ENCODE measurements at regions not wholly inside any gene's neighbourhood (a gene's known extent, or its start where the extent isn't known, plus 50 kb on each side); places are given as distances from the start of the nearest gene placed in this dataset.

DNA sequence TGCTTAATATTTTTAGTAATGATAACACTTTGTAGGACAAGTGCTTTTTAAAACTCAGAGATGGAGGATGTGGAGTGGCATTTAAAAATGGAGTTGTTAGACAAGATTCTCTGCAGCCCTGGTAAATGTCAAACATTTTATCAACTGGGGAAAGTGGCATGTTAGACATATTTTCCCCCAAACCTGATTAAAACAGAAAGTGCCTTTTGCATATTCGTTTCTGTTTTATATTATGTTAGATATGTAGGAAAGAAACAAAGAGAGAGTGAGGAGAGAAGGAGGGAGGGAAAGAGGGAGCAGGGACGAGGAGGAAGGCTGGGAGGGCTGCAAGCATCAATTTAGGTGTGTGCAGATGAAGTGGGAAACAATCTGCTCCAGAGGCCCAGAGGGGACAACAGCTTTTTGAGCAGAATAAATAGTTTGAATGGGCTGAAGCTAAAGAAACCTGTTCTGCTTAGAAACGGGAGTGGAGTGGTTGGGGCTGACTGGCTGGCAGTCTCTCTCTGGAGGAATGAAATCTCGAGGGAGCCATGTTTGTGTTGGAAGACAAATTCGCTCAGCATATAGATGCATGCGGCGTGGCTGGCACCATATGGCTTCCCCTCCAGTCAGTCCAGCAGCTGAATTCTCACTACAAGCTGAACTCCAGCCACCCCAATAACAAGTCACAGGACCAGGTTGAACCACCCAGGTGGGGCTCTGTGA lies 502.2 kb downstream of the AJAP1 start:
- DNase-seq = no peak
- Histone ChIP-seq H3K36me3 (ENCODE audit: control insufficient read depth in 4 of 4, insufficient read depth in 4 of 4, low read length in 3 of 4) (no peaks in the 10 kb centered on the region), H3K9me3 (ENCODE audit: control extremely low read depth in 1 of 5, control insufficient read depth in 4 of 5, insufficient read depth in 2 of 5, low read depth in 1 of 5, low read length in 4 of 5) (peaks cover 0 to 4% (median 0%) of the 10 kb centered on the region in 5 experiments), H3K4me3 (ENCODE audit: control insufficient read depth in 1 of 7, extremely low read depth in 1 of 7, insufficient read depth in 4 of 7, low read depth in 2 of 7, low read length in 6 of 7) (no peak overlapping the region), H3K27me3 (replicated peaks in 2 of 5; ENCODE audit: control insufficient read depth in 4 of 5, insufficient read depth in 5 of 5, low read length in 4 of 5) (peaks cover 0 to 3% (median 0%) of the 10 kb centered on the region in 5 experiments), H3K4me1 (ENCODE audit: control extremely low read depth in 1 of 4, control insufficient read depth in 4 of 4, insufficient read depth in 4 of 4, low read length in 3 of 4) (no peaks in the 10 kb centered on the region), H3K27ac (ENCODE audit: insufficient read depth in 1 of 2, low read depth in 1 of 2, low read length in 2 of 2, poor library complexity in 1 of 2, severe bottlenecking in 2 of 2) (no peak overlapping the region)
- ChIA-PET CTCF (no interaction called here), POLR2A (no interaction called here)
- WGBS (ENCODE audit: insufficient coverage) = 72% methylated on average over 5 of the region's 7 CpGs

DNA sequence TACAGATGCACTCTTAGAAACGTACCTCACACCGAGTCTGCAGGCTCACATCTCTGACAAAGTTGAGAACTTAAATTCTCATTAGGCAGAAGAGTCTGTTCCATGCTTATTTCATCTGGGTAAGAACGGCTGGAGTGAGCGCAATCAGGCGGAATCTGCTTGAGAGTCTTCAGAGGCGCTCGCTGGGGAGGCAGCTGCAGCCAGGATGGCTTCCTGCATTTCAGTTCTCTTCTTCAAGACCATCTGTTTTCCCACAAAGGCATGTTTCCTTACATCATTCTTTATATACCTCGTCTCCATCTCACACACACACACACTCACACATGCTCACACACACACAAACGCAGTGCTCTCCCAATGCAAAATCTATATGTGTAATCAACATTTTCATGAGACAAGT lies 497.1 kb downstream of the AJAP1 start:
- Histone ChIP-seq H3K27ac (ENCODE audit: insufficient read depth in 1 of 2, low read depth in 1 of 2, low read length in 2 of 2, poor library complexity in 1 of 2, severe bottlenecking in 2 of 2) (no peak overlapping the region), H3K4me1 (ENCODE audit: control extremely low read depth in 1 of 4, control insufficient read depth in 4 of 4, insufficient read depth in 4 of 4, low read length in 3 of 4) (no peaks in the 10 kb centered on the region), H3K36me3 (ENCODE audit: control insufficient read depth in 4 of 4, insufficient read depth in 4 of 4, low read length in 3 of 4) (no peaks in the 10 kb centered on the region), H3K9me3 (ENCODE audit: control extremely low read depth in 1 of 5, control insufficient read depth in 4 of 5, insufficient read depth in 2 of 5, low read depth in 1 of 5, low read length in 4 of 5) (peaks cover 0 to 4% (median 0%) of the 10 kb centered on the region in 5 experiments), H3K4me3 (ENCODE audit: control insufficient read depth in 1 of 7, extremely low read depth in 1 of 7, insufficient read depth in 4 of 7, low read depth in 2 of 7, low read length in 6 of 7) (no peak overlapping the region), H3K27me3 (replicated peaks in 2 of 5; ENCODE audit: control insufficient read depth in 4 of 5, insufficient read depth in 5 of 5, low read length in 4 of 5) (peaks cover 0 to 3% (median 0%) of the 10 kb centered on the region in 5 experiments)
- POLR2A ChIA-PET = no interaction called here
- WGBS (ENCODE audit: insufficient coverage) = 96% methylated on average over 5 of the region's 9 CpGs
- no peak for DNase-seq
- CTCF ChIA-PET = no interaction called here

DNA sequence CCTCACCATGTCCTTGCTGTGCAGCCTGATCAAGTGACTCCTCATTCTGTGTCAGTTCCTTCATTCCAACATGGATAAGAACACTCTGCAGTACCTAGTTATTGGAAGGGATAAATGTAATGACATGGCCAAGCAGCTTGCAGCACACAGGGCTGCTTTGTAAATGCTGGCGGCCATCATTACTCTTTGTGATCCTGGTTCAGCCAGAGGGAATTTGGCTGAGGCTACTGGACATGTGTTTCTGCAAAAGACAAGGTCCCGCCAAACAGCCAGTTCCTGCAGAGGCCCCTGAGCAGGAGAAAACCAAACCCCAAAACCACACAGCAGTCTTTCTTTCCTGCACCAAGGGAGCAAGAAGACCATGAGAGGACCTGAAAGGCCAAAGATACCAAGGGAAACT lies 495.8 kb downstream of the AJAP1 start:
- Histone ChIP-seq H3K36me3 (ENCODE audit: control insufficient read depth in 4 of 4, insufficient read depth in 4 of 4, low read length in 3 of 4) (no peaks in the 10 kb centered on the region), H3K4me1 (ENCODE audit: control extremely low read depth in 1 of 4, control insufficient read depth in 4 of 4, insufficient read depth in 4 of 4, low read length in 3 of 4) (no peaks in the 10 kb centered on the region), H3K4me3 (ENCODE audit: control insufficient read depth in 1 of 7, extremely low read depth in 1 of 7, insufficient read depth in 4 of 7, low read depth in 2 of 7, low read length in 6 of 7) (no peak overlapping the region), H3K27ac (ENCODE audit: insufficient read depth in 1 of 2, low read depth in 1 of 2, low read length in 2 of 2, poor library complexity in 1 of 2, severe bottlenecking in 2 of 2) (no peak overlapping the region), H3K27me3 (replicated peaks in 2 of 5; ENCODE audit: control insufficient read depth in 4 of 5, insufficient read depth in 5 of 5, low read length in 4 of 5) (no peaks in the 10 kb centered on the region), H3K9me3 (ENCODE audit: control extremely low read depth in 1 of 5, control insufficient read depth in 4 of 5, insufficient read depth in 2 of 5, low read depth in 1 of 5, low read length in 4 of 5) (no peaks in the 10 kb centered on the region)
- DNase-seq = no peak
- 80% methylated on average over 1 of the region's 2 CpGs for WGBS (ENCODE audit: insufficient coverage)
- CTCF ChIA-PET = no interaction called here
- POLR2A ChIA-PET = no interaction called here

DNA sequence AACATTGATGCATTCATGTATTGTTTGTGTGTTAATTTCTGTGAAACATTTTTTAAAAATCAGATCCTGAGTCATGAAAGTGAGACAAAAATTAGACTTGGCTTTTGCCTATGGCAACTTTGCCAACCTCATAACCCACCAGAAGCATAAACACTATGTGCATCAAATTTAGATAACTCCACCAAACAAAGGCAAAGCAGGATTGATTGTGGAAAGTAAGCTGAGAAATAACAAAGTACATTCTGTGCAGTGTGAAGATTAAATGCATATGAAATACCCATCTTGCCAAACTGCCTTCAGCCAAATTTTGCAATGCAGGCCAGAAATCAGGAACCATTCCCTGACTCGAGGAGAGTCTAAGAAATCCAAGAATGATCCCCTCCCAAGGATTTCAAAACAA lies 493.4 kb downstream of the AJAP1 start:
- DNase-seq = no peak
- WGBS (ENCODE audit: insufficient coverage) = 91% methylated on average over 1 of the region's 1 CpG
- POLR2A ChIA-PET = no interaction called here
- Histone ChIP-seq H3K27ac (ENCODE audit: insufficient read depth in 1 of 2, low read depth in 1 of 2, low read length in 2 of 2, poor library complexity in 1 of 2, severe bottlenecking in 2 of 2) (no peak overlapping the region), H3K36me3 (ENCODE audit: control insufficient read depth in 4 of 4, insufficient read depth in 4 of 4, low read length in 3 of 4) (no peaks in the 10 kb centered on the region), H3K4me3 (ENCODE audit: control insufficient read depth in 1 of 7, extremely low read depth in 1 of 7, insufficient read depth in 4 of 7, low read depth in 2 of 7, low read length in 6 of 7) (no peak overlapping the region), H3K27me3 (replicated peaks in 2 of 5; ENCODE audit: control insufficient read depth in 4 of 5, insufficient read depth in 5 of 5, low read length in 4 of 5) (peaks cover 0 to 8% (median 2%) of the 10 kb centered on the region in 5 experiments), H3K9me3 (ENCODE audit: control extremely low read depth in 1 of 5, control insufficient read depth in 4 of 5, insufficient read depth in 2 of 5, low read depth in 1 of 5, low read length in 4 of 5) (no peaks in the 10 kb centered on the region), H3K4me1 (ENCODE audit: control extremely low read depth in 1 of 4, control insufficient read depth in 4 of 4, insufficient read depth in 4 of 4, low read length in 3 of 4) (no peaks in the 10 kb centered on the region)
- CTCF ChIA-PET = no interaction called here

DNA sequence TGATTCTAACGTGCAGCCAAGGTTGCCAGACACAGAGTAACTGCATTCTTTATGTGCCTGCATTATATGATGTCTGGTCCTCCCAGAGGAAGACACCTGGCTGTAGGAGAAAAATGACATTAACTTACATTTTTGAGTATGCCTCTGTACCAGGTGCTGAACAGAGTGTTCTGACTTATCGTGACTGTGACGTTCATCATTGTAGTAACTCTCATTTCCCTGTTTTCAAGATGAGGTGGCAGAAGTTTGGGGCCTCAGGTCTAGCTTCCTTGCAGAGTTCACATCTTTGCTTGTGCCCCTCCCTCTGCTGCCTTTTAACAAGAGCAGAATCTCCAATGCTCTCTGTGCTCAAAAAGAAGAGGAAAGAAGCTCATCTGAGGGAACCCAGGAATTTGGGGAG lies 488.0 kb downstream of the AJAP1 start:
- no peaks in the 10 kb centered on the region for H3K4me1 ChIP-seq (ENCODE audit: control extremely low read depth in 1 of 4, control insufficient read depth in 4 of 4, insufficient read depth in 4 of 4, low read length in 3 of 4)
- ChIA-PET POLR2A (no interaction called here), CTCF (no interaction called here)
- no peak overlapping the region for H3K27ac ChIP-seq (ENCODE audit: insufficient read depth in 1 of 2, low read depth in 1 of 2, low read length in 2 of 2, poor library complexity in 1 of 2, severe bottlenecking in 2 of 2)
- no peaks in the 10 kb centered on the region for H3K36me3 ChIP-seq (ENCODE audit: control insufficient read depth in 4 of 4, insufficient read depth in 4 of 4, low read length in 3 of 4)
- no peak overlapping the region for H3K4me3 ChIP-seq (ENCODE audit: control insufficient read depth in 1 of 7, extremely low read depth in 1 of 7, insufficient read depth in 4 of 7, low read depth in 2 of 7, low read length in 6 of 7)
- H3K27me3 ChIP-seq (replicated peaks in 2 of 5; ENCODE audit: control insufficient read depth in 4 of 5, insufficient read depth in 5 of 5, low read length in 4 of 5) = peaks cover 0 to 10% (median 3%) of the 10 kb centered on the region in 5 experiments
- 94% methylated on average over 3 of the region's 3 CpGs for WGBS (ENCODE audit: insufficient coverage)
- no peaks in the 10 kb centered on the region for H3K9me3 ChIP-seq (ENCODE audit: control extremely low read depth in 1 of 5, control insufficient read depth in 4 of 5, insufficient read depth in 2 of 5, low read depth in 1 of 5, low read length in 4 of 5)
- no peak for DNase-seq

DNA sequence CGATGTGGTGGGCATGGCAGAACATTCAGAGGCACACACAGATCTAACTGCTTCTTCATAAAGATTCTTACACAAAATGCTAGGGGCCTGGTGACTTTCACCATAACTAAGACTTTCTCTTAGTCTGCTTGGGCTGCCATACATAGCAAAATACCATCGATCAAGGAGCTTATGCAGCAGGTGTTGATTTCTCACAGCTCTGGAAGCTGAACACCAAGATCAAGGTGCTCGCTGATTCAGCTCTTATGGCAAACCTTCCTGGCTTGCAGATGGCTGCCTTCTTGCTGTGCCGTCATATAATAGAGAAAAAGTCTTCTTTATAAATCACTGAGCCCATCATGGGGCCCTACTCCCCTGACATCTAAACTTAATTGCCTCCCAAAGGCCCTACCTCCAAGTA lies 487.3 kb downstream of the AJAP1 start:
- Histone ChIP-seq H3K27me3 (replicated peaks in 2 of 5; ENCODE audit: control insufficient read depth in 4 of 5, insufficient read depth in 5 of 5, low read length in 4 of 5) (peaks cover 0 to 10% (median 3%) of the 10 kb centered on the region in 5 experiments), H3K9me3 (ENCODE audit: control extremely low read depth in 1 of 5, control insufficient read depth in 4 of 5, insufficient read depth in 2 of 5, low read depth in 1 of 5, low read length in 4 of 5) (no peaks in the 10 kb centered on the region), H3K4me3 (ENCODE audit: control insufficient read depth in 1 of 7, extremely low read depth in 1 of 7, insufficient read depth in 4 of 7, low read depth in 2 of 7, low read length in 6 of 7) (no peak overlapping the region), H3K27ac (ENCODE audit: insufficient read depth in 1 of 2, low read depth in 1 of 2, low read length in 2 of 2, poor library complexity in 1 of 2, severe bottlenecking in 2 of 2) (no peak overlapping the region), H3K36me3 (ENCODE audit: control insufficient read depth in 4 of 4, insufficient read depth in 4 of 4, low read length in 3 of 4) (no peaks in the 10 kb centered on the region), H3K4me1 (ENCODE audit: control extremely low read depth in 1 of 4, control insufficient read depth in 4 of 4, insufficient read depth in 4 of 4, low read length in 3 of 4) (no peaks in the 10 kb centered on the region)
- POLR2A ChIA-PET = no interaction called here
- CTCF ChIA-PET = no interaction called here
- WGBS (ENCODE audit: insufficient coverage) = 91% methylated on average over 3 of the region's 4 CpGs
- no peak for DNase-seq

DNA sequence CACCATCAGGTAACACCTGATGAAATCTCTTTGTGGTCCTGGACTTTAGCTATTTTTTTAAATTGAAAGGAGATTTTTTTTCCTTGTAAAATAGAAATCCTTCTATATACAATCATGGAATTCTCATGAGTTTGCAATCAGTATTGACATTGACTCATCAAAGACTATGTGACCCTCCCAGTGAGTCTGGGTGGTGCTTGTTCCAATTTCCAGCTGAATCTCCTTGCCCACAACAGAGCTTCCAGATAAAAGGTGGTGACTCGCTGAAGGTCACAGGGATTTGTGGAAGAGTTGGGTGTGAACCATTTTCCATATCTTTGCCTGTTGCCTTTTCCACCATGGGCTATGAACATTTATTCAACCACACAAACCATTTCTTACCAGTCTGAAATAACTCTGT lies 486.6 kb downstream of the AJAP1 start:
- peaks cover 0 to 10% (median 3%) of the 10 kb centered on the region in 5 experiments for H3K27me3 ChIP-seq (replicated peaks in 2 of 5; ENCODE audit: control insufficient read depth in 4 of 5, insufficient read depth in 5 of 5, low read length in 4 of 5)
- no peaks in the 10 kb centered on the region for H3K36me3 ChIP-seq (ENCODE audit: control insufficient read depth in 4 of 4, insufficient read depth in 4 of 4, low read length in 3 of 4)
- H3K27ac ChIP-seq (ENCODE audit: insufficient read depth in 1 of 2, low read depth in 1 of 2, low read length in 2 of 2, poor library complexity in 1 of 2, severe bottlenecking in 2 of 2) = no peak overlapping the region
- CTCF ChIA-PET = no interaction called here
- no CpG with 5 or more reads among the region's 1 CpG for WGBS (ENCODE audit: insufficient coverage)
- H3K9me3 ChIP-seq (ENCODE audit: control extremely low read depth in 1 of 5, control insufficient read depth in 4 of 5, insufficient read depth in 2 of 5, low read depth in 1 of 5, low read length in 4 of 5) = no peaks in the 10 kb centered on the region
- H3K4me3 ChIP-seq (ENCODE audit: control insufficient read depth in 1 of 7, extremely low read depth in 1 of 7, insufficient read depth in 4 of 7, low read depth in 2 of 7, low read length in 6 of 7) = no peak overlapping the region
- no peaks in the 10 kb centered on the region for H3K4me1 ChIP-seq (ENCODE audit: control extremely low read depth in 1 of 4, control insufficient read depth in 4 of 4, insufficient read depth in 4 of 4, low read length in 3 of 4)
- DNase-seq = no peak
- POLR2A ChIA-PET = no interaction called here
